Stimulated activated CD8-positive, alpha-beta memory T cell treated with anti-CD3 and anti-CD28 coated beads, Interleukin-4, amount 100 ng/mL, for 48 hours (primary cell): ENCODE measurements at regions not wholly inside any gene's neighbourhood (a gene's known extent, or its start where the extent isn't known, plus 50 kb on each side); places are given as distances from the start of the nearest gene placed in this dataset.
"Not testable (repeated sequence)": the region's sequence is repeated elsewhere in the genome, so short reads cannot be mapped to it uniquely, and the experiment has no call there.

ENCODE experiments used
- DNase-seq: peaks from one replicate; pipeline ENCODE4 v3.0.0-alpha.2; 2020

DNA sequence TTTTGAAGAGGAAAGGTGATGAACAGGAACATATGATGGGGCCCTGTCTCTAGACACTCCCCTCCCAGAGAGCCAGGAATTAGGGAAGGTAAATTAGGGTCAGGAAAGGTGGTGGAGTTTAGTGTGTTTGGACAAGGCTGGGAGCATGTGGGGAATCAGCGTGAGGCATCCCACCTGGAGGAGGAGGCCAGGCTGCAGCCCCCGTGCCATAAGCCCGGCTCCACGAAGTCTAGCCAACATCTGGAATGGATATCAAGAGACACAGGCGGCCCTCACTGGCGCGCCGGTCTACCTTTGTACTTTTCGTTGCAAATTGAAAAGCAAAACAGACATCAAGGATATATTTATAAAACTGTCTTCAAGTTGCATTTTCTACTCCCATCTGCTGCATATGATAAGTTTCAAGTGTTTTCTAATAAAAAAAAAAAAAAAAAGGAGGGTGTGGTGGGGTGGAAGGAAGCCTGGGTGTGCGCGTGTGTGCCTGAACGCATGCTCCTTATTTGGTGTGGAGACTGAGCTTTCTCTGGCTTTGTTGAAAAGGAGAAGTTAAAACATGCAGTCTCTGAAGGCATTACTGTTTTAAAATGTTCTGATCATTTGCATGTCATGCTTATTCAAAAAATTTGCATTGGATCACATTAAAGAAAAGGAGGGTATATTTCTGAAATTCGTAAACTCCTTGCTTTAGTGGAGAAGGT, 546.7 kb upstream of the ID2 start:
- no peak for DNase-seq

DNA sequence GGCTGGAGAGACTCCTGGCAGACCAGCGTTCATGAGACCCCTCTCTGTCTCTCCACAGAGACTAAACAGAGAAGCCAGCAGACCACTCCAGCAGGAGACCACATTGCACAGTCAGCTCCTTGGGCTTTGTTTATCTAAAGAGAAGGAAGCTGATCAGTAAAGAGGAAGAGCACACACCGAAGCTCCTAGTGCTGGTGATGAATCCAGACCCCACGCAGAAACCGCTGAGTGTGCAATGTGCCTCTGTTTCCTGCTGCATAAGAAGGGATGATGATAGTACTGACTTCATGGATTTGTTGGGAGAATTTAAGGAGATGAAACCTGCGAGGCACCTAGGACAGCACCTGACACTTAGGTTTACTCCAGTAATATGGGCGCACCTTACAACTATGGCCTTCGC, 544.1 kb upstream of the ID2 start:
- no peak for DNase-seq

DNA sequence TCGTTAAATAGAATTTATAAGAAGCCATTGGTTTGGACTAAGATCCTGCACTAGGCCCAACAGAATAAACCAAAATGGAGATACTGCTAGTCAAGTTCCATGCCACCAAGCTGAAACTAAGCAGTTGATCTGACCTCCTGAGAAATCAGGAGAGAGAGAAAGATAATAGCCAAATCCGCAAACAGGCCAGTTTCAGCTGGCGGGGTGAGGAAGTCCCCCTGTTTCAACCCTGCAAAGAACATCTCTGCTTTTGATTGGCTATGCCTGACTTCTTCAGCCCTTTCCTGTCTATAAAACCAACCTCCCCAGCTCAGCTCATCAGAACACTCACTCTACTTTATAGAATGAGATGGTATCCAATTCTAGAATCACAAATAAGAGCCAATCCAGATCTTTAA, 543.3 kb upstream of the ID2 start:
- no peak for DNase-seq

DNA sequence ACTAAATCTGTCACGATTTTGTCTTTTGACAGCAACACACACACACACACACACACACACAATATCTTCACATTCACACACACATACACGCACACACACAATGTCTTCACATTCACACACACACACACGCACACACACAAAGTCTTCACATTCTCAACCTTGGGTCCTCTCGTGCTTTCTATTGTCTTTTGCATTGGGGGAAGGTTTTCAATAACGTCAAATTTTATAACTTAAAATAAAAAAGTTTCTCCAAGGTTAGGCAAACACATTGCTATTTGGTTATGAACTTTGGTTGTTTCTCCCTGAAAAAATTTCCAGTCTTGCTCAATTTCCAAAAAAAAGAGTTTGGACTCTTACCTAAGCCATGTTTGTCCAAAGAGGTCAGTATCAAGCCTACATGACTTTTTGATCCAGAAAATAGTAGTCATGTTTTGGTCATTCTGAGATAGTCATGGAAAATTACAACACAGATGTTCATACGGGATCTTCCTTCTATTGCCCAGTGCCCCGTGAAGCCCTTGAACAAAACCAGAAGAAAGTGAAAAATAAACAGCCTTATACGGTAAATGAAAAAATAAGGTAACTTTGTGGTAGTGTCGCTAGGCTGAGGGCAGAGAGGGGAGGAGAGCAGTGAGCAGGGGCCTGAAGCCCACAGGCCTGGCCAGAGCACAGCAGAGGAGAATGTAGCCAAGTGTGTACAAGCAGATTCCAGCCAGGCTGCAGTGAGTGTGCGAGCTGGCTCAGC, 542.8 kb upstream of the ID2 start:
- no peak for DNase-seq

DNA sequence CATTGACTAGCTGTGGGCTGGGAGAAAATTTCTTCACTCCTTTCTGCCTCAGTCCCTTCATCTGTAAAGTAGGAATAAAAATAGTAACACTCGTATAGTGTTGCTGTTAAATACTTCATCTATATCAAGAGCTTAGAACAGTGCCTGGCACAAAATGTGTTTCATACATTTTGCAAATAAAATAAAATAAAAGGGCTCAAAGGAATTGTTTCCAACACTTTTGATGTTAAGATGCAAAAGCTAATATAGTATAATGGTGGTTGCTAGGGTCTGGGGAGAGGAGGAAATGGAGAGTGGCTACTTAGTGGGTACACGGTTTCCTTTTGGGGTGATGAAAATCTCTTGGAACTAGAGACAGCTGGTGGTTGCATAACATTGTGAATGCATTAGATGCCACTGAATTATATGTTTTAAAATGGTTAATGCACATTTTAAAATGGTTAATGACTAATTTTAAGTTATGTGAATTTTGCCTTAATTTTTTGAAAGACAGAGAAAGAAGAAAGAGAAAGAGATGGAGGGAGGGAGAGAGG, 542.1 kb upstream of the ID2 start:
- DNase-seq = no peak

DNA sequence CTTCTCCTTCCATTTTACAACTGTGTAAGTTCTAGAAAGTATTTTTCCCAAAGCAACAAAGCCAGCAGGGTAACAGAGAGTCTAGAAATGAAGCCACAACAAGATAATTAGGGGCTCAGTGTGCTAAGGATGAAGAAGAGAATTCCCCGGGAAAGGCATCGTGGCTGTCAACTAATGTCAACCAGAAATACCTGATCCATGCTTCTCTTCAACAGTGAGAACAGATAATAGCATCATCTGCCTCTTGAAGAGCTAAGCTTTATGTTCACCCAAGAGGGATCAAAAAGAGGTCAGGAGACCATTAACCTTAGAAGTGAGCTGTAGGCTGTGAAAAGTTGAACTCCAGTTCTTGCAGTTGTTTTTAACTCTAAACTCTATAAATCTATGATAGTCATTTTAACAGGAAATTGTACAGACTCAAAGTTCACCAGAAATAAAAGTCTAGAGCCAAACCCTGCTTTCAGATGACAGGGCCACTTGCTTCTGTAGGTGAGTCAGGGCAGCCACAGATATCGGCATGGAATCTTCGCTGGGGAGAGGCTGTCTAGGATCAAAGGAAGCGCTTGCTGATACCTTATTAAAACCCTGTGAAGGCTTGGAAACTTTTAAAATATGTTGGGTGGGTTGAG, 540.7 kb upstream of the ID2 start:
- no peak for DNase-seq

DNA sequence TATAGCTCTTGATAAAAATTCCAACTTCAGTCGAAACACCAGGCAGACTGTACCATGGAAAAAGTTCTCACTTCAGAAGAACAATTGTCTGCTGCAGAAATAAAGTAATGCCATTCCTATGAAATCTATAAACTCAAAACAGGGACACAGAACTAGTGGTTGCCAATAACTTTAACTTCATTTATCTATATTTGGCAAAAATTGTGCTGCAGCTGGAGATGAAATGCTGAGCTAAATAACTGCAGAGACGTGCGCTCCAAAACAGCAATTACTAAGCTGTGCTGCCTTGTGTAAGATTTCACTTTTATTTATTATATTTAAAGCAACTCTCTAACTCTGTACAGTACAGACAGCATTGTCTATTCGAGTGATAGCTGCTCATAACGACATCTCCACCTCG, 540.1 kb upstream of the ID2 start:
- DNase-seq = no peak

DNA sequence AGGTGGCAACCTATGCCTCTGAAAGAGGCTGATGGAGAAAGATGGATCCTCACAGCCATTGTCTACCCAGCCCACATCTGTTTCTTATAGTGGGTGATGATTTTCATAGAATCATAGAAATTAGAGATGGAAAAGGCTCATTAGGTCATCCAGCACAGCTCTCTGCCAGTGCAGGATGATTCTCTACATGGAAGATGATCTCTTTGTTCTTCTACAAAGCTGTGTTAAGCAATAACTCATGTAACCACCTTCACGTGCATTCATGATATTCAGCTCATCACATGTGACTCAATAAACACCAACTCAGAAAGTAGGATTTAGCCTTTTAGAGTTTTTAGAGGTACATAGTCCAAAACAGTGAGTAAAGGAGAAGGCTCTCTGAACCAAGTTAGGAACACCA, 539.4 kb upstream of the ID2 start:
- DNase-seq = no peak

DNA sequence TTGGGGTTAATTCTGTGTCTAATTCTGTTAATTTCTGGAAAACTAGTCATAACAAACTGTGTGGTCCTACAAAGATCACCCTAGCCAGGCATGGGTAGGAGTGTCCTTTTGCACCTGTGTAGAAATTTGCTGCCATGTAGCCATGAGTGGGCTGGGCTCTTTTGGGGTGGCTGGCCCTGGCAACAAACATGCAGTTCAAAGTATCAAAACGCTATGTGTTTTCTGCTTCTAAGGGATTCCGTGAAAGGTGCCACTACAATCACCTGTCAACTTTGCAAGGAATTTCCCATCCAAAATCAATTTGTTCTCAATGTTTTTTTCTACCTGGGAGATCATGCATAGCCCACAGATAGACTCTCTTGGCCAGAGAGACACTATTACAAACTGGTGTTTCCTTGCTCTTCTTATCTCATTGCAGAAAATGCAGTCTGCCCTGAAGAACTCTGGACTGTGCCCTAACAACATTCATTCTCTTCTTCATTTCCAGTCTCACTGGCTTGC, 537.7 kb upstream of the ID2 start:
- DNase-seq = no peak

DNA sequence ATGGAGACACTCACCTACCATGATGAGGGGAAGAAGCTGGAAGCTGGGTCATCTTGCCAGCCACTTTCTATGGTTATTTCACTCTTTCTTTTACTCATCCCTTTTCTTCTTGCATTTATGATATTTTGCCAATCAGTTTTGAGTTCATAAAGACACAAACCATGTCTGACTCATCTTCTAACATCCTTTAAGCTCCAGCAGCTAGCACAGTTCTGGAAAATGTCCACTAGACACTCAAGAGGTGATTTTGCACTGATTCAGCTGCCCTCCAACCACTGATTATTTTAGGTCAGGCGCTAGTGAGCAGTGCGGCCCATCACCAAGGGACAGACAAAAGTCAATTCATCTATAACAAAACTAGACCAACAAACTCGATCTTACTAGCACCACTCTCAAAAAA, 537.1 kb upstream of the ID2 start:
- no peak for DNase-seq

DNA sequence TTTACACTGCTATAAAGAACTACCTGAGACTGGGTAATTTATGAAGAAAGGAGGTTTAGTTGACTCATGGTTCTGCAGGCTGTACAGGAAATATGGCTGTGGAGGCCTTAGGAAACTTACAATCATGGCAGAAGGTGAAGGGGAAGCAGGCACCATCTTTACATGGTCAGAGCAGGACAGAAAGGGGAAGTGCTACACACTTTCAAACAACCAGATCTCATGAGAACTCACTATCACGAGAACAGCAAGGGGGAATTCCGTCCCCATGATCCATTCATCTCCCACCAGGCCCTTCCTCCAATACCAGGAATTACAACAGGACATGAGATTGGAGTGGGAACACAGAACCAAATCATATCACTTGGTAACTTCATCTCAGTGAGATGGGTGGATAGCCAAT, 536.5 kb upstream of the ID2 start:
- DNase-seq = not testable (repeated sequence)

DNA sequence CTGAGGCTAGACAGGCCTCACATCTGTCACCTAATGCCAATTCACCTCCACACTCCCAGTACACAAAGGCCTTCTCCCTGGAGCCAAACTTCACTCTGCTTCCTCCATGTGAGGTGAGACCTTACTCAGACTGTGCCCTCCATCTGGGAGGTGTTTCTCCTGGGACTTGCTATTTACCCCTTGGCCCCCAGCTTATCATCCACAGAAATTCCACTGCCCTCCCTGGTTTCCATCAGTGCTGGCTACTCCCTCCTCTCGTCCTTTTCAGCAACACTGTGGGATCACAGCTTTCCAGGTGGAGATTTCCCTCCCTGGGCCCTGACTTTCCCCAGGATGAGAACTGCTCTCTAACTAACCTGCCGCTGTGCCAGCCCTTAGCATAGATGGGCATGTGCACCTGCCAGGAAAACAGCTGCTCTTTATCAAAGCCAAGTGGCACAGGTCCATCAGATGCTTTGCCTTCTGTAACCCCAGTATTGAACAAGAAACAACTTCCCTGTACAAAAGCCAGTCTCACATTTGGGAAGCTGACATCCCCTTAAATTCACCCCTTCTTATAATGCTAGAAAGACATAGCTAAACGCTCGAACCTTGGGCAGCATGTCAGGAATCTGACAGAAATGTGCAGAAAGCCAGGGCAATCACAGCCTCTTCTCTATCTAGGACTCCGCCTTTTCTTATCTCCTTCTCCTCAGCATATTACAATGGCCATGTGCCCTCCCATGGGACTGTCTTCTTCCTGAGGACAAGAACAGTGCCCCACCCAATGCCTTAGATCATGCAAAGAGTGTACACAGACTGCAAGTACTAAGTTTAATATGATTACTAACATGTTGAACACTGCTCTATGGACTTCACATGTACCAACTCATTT, 535.5 kb upstream of the ID2 start:
- no peak for DNase-seq

DNA sequence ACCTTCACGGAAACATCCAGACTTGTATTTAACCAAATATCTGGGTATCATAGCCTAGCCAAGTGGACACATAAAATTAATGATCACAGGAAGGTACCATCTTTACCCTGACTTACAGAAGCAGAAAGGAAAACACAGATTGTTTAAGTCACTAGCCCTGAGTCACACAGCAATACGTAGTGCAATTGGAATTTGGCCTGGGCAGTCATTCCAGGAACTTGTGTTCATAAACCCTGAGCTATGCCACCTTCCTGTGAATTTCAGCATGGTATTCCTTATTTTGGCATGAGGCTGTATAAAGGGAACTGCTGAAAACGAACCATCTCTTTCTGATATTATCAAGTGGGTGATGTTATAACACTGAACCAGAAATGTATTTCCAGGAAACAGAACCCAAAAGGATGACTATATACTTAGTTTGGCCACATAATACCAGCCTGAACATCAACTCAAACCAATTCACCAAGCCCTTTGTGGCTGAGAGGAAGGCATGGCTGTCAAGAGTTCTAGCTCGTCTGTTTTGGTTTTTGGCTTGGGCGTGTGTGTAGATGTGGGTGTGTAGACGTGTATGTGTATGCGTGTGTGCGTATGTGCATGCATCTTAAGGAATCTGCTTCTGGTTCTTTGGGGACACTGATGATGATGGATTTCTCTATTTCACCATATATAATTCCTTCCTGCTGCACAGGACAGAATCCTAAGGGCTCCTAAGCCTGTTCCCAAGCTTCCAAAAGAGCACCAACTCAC, 533.4 kb upstream of the ID2 start:
- DNase-seq = no peak

DNA sequence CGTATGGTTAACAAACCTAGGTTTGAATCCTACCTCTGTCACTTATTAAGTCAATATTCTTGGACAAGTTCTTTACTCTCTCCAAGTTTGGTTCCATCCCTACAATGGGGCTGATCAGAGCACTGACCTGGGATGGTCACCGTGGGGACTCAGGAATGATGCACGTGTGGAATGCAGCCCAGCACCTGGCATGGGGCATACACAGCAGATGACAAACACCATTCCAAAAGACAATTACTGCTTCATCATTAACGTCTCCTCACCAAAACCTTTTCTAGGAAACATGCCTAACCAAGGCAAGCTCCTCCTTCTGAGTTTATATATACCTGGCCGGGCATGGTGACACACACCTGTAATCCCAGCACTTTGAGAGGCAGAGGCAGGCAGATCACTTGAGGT, 532.9 kb upstream of the ID2 start:
- DNase-seq = no peak

DNA sequence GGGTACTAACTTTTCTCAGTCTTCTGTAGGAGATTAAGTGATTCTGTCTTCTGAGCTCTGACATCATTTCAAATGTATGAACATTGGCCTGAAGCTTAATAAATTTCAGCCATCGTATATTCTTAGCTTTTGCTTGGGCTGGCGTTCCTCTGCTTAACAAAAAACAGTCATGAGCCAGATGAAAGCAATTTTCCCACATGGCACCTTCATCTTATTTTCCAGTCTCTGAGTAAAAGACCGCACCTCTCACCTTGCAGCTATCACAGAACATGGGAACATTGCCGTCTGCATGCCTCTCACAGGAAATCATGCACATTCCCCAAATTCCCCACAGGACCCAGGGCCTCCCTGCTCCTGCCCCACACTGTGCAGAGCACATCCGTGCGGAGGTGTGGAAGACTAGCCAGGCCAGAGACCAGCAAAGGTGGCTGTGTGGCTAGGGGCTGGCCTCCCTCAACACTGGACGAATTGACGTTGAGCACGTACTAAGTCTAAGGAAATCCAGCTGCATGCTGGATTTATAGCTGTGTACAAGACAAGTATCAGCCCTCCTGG, 531.8 kb upstream of the ID2 start:
- DNase-seq = no peak

DNA sequence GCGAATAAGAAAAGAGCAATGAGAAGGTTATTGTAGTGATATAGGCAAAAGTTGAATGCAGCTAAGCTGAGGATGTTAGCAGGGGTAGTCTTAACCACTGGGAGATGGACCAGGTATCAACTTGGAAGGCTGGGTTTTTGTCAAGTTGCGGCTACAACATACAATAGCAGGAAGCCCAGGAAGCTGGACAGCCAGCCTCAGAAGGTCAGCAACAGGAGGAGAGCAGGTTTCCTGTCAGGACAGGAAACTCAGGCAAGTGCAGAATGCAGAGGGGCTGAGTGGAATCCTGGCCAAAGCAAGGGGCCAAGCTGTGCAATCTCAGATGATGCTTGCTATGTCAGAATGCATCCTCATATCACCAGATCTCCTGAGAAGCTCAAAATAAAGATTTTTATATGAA, 530.0 kb upstream of the ID2 start:
- no peak for DNase-seq

DNA sequence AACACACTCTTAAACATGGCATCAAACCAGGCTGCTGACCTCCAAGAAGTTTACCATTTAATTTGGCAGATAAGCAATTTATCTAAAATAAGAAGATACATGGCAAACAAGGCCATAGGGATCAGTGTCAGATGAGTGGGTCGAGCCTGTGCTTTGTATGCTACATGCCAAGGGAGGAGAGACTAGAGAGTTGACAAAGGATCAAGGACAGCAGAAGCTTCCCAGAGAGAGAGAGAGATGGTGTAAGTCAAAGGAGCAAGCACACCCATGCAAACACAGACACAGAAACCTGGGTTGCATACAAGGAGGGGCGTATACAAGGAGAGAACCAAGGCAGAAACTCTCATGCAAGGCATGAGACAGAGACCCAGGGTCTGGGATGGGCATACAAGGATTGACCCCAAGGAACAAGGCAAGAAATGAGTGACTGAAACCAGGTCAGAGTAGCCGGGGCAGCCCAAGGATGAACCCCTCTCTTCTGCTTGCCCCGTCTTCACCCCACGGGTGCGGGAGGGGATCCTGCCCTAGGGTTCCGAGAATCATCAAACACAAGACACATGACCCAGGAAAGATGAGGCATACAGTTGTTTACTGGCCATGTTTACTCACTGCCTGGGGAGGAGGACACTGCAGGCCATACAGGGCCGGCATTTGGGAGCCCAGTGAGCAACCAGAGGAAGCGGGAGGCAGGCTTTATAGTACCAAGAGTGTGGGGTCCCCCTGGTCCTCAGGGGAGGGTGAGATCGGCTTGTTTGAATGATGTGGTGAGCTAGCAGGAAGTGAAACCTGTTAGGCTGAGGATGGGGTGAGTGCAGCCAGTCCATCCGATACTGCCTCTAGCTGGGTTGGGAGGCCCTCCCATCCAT, 529.2 kb upstream of the ID2 start:
- no peak for DNase-seq

DNA sequence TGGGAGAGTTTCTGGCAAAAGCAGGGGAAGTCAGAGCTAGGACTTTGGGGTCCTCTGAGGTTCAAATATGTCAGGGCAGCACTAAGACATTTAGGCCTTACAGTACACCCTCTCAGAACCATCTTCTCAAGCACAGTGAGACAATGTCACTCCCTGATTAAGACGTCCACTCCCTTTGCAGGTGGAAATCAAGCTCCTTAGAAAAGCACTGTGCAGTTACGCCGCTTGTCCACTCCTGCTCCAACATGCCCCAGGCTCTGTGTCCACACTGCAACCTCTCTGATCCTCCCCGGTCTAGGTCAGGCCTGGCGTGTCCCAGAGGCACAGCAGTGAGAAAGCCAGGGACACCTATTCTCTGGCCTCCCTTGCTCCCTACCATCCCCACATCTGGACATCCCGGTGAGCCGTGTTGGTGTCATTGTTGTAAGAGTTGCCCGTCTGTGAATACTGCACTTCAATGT, 528.6 kb upstream of the ID2 start:
- DNase-seq = no peak

DNA sequence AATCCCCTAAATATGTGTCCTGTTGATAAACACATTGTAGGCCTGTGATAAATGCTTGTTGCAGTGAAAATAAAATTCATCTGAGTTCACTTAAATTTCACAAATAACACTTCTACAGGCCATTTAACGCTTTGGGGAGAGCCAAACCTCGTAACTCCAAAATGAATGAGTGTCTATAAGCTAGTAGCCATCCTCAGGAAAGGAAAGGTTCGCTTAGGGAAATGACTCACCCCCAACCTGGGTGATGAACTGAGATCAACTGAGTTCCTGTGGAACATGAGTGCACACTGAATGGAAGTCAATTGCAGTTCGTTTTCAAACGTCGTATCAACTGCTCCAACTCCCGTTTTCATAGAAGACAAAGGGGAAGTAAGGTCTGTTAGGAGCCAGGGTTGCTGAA, 527.6 kb upstream of the ID2 start:
- no peak for DNase-seq

DNA sequence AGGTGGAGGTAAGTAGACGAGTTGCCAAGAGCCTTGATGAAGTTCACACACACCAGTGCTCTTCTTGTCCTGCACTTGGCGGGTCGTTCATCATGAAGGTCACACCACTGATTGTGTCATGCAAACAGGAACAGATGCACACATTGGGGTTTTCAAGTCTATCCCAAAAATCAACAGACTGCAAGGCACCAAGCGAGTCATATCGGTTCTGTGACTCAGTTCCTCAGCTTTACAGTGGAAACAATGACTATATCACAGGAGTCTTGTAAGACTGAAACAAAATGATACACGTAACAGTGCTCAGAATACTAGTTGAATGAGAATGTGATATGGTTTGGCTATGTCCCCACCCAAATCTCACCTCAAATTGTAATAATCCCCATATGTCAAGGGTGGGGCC, 526.9 kb upstream of the ID2 start:
- DNase-seq = peak; percentile 48
